HG03060 (cell line): ENCODE measurements at regions not wholly inside any gene's neighbourhood (a gene's known extent, or its start where the extent isn't known, plus 50 kb on each side); places are given as distances from the start of the nearest gene placed in this dataset.

Experiments used
- ATAC-seq: cut with Tn5 transposase; IDR thresholded peaks from one replicate; pipeline ENCODE4 v1.9.1; 2021; ENCODE audit warnings: low read depth, moderate number of reproducible peaks; ENCODE audit not compliant: unreplicated experiment

DNA sequence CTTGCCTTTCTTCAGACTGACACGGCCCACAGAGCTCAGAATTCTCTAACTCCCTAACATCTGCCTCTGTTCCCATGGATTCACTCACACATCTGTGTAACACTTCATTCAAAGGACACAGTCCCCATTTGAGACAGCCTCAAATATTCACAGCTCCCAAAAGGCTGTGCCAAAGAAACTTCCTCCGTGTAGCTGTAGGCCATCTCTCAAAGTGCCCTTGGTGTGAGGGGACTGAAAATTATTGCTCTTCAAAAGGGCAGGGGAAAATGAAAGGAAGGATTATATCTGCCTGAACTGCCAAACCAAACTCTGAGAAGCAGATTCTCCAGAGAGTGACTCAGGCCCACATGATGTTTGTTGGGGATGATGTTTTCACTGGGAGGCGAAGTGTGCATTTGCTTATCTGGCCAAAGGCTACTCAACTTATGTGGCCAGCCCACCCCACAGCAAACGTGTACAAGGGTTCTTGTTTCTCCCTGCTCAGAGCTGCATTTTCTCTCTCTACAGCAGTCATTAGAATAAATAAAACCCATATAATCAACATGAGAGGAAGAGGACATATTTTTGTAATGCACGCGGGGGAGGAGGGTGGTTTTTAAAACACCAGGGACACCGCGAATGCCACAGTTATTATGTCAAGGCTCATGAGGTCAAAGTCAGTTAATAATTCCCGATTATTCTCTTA lies 302.4 kb upstream of the NFE2L3 start:
- no peak for ATAC-seq

DNA sequence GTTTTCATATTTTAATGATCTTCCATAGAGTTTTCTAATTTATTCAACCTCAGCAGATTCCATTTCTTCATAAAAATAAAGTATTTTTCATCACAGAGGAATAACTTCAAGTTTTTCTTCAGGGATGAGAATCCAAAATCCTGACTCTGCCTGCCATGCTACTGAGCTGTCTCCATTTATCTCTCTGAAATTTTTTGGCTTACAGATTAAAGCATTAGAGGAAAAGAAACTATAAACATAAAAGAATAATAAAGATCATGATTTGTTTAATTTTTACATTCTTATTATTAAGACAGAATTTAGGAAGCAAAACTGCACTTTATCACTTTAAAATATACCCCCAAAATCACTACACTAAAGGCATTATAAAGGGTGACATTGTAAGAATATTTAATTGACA lies 301.8 kb upstream of the NFE2L3 start:
- no peak for ATAC-seq

DNA sequence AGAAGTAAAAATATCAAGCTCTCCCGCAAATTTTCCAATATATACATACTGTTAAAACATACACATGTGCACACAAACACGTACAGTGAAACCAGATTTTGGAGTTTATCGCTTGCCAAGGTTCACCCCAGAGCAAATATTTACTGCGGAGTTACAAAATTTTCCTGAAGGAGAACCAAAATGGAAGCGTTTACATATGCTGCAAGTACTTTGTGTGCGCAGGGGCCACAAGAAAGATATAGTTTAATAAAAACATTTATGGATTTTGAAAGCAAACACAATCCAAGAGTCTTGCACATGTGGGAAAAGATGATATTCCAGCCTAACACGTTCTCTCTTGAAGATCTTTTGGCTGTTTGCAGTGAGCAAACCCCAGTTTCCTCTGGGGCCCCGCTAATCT lies 301.3 kb upstream of the NFE2L3 start:
- ATAC-seq: no peak

DNA sequence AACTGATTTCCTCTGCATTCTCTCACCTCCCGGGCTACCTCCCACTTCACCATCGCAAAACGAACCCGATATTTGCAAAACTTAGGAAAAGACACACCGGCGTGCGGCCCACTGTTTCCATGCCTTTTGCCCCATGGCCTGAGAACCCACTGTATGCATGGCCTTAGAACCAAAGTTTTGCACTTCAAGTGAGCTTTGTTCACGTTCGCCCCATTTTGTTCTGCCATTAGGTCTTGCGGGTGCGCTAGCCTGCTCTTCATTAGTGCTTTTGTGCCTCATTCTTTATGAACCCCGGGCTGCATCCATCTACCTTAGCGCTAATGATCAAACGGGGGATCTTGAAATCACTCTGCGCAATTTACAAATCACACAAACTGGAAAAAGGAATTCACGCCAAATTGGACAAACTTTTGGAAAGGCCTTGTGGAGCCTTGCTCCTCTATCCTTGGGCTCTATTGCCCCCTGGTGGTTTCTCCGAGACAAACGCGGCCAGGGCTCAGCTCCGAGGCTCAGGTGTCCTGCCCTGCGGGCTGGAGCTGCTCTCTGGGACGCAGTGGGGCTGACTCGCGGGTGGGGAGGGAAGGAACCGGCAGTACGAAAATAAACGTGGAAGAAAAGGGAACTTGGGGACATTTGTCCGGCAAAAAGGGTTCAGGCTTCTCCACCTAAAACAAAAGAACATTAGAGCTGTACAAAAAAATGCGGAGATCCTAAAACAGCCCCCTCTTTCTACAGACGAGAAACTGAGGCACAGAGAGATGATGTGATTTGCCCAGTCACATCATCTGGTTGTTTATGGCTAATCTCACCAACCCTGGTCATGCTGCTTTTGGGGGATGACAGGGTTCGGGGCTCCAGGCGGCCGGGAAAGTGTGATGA lies 300.4 kb upstream of the NFE2L3 start:
- no peak for ATAC-seq

DNA sequence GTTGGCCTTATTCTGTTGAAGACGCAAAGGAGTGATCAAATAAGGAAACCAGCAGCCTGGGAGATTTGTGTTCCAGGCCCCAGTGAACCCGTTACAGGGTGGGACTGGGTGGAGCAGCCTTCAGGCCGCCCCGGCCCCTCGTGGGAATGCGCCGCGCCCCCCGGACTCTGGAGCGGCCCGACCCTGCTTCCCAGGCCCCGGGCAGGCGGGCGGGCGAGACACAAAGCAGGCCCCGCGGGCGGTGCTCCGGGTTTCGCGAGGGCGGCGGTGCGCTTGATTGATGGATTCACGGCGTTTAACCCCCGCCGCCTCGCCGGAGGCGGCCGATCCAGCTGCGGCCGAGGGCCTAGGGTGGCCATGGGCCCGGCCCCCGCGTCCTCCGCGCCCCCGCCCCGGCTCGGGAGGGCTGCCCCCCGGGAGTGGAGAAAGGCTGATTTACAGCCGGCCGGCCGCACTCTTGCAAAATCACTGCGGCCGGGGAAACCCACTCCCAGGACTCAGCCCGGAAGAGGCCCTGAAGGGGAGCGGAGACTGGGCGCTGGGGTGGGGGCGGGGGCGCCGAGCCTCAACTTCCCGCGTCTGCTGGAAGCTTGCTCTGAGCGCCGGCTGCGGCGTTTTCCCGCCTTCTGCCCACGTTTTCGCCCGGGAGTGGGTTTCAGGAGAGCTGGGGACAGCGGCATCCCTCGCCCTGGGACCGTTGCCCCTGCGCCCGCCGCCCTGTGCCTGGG lies 299.6 kb upstream of the NFE2L3 start:
- no peak for ATAC-seq

DNA sequence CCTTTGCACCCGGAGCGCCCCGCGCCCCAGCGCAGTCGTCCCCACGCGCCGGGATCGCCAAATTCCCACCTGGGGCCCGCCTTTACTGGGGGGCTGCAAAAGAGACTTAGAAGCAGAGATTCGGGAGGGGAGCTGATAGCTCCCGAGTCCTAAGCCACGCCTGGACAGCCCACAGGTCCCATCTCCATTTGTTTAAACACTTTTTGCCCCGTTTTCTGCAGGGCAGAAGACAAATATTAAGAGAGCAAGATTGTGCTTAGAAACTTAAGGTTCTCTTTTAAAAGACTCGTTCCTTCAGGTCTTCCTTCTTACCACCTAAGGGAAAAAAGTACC lies 299.1 kb upstream of the NFE2L3 start:
- no peak for ATAC-seq

DNA sequence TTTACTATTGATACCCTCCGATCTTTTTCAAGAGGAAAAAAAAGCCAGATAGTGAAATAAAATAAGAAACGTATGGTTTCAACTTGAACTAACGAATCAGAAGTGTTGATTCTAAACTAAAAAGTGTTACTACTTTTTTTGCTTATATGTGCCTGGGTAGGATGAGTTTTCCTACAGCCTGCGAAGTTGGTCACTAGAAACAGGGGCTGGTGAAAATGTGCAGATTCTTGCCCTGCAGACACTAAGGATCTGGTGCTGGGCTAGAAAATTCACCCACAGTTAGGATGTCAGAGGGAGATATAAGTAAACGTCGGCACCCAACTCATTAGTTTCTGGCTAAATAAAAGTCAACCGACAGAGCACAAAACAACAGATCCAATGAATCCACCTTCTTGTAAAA lies 298.7 kb upstream of the NFE2L3 start:
- ATAC-seq: no peak

DNA sequence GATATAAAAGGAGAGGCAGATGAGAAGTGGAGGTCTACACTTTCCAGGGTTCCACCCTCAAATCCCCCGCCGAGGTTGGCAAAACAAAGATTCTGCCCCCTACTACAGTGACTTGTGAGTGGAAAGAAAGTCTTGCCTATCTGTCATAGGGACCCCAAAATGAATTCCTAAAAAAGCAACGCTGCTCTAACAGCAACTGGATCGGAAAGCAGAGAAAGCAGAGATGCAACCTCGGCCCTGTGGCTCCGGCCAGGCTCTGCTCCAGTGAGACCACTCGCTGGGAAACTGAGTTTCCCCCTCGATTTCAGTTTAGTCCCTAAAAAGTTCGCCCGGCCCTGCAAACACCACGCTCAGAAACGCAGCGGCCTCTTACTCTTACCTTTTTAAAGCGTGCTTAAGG lies 297.9 kb upstream of the NFE2L3 start:
- ATAC-seq: no peak

DNA sequence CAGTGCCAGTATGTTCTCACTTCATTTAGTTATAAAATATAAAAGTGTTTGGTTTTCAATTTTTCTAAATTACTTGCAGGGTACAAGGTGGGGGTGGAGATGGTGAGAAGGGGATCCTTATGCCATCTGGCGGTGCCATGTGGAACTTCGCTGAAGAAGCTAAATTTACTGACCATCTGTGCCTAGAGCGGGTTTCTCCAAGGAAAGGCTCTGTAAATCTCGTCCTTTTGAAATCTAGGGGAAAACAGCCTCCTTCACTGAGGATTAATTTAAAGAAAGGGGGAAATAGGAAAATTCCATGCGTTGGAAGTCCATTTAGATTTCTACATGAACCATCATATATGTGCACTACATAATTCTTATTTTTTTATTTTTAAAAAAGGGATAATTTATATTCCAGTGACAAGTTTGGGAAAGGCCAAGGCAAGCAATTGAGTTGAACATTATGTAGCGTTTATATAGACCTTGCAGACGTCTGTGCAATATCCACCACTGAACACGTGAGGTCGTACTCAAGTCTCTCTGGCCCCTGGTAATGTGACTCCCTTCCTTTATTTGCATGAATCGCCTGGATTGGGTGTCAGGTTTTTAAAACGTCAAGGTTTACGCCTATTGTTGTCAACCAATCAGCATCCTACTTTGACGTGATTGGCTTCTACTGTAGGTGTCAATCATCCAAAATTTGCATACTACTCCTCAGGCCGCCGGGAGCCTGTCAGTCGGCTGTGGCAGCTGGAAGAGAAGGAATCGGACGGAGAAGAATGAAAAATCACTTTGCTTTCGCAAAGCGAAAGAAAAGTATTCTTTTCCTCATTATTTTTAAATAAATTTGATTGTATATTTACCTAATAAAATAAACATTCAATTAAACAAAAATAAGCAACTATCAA lies 297.1 kb upstream of the NFE2L3 start:
- peak; percentile 32 for ATAC-seq

DNA sequence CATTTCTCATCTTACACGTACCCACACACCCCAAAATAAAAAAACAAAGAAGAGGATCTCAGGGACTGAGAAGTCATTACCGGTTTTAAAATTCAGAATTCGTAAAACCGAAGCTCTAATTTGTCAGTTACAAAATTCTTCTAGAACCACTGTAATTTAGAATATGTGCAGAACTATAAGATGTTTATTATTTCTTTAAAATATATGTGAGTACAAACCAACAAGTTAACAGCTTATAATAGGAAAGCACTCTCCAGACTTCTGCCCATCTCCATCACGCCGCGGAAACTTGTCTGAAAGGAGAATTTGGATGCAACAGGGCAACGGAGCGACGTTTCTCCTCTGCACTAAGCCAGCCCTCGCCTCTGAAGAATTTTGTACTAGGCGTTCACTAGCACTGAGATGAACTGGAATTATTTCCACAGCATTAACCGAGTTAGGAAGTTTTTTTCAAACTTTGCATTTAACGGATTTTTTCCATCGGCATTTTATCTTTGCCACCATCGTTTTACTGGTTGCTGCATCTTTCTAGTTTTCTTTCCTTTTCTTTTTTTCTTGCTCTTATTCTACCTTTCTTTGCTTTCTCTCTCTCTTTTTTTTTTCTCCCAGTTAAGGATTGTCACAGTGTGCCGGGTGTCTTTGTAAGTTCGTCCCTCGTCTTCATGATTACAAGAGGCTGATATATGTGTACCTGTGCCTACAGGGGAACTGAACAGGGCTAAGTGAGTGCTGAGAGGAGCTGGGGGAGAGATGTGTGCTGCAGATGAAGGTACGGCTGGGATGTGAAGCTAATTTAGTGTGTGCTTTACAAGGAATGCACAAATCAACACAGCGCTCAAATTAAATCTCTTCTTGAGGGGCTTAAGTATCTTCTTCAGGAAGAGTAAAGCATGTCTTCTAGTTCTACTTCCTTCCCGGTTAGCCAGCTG lies 295.9 kb upstream of the NFE2L3 start:
- ATAC-seq: no peak

DNA sequence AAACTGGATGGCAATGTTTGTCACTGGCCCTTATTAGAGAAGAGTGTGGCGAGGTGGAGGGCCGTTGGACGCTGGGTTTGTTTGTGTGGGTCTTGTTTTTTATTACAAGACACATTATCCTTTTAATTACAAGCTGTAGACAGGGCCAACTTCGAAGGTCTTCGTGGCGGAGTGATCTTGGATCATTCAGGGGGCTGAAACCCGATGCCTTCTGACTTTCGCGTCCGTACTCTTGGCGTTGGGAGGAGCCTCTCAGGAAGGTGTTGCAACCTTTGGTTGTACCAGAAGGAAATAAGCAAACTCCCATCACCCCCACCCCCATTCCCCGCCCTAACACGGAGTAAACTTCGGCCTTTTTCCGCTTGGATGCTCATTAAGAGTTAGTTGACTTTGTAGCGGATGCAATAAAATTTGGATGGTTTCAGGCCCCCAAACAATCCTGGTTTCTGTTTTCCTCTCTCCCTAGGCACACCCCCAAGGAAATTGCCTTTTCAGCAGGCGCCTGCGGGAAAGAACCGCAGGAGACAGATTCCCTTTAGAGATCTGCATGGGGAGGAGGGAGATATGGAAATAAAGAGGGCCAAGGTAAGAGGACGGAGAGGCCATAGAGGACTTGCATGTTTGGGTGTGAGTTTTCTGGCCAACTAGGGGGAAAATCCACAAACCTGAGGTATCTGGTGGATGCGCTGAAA lies 294.5 kb upstream of the NFE2L3 start:
- no peak for ATAC-seq

DNA sequence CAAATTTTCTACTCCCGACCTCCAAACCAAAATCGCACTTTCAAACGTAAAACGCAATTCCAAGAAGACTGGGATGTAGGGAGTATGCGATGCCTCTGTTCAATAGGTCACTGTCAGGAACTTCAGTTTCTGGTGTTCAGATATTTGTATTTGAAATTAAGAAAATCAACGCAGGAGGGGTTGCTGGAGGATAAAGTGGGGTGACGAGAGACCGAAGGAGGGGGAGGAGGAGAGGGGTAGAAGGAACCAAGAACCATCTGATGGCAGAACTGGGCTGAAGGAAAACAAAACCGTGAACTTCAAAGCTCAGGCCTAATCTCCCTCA lies 293.8 kb upstream of the NFE2L3 start:
- ATAC-seq: no peak

DNA sequence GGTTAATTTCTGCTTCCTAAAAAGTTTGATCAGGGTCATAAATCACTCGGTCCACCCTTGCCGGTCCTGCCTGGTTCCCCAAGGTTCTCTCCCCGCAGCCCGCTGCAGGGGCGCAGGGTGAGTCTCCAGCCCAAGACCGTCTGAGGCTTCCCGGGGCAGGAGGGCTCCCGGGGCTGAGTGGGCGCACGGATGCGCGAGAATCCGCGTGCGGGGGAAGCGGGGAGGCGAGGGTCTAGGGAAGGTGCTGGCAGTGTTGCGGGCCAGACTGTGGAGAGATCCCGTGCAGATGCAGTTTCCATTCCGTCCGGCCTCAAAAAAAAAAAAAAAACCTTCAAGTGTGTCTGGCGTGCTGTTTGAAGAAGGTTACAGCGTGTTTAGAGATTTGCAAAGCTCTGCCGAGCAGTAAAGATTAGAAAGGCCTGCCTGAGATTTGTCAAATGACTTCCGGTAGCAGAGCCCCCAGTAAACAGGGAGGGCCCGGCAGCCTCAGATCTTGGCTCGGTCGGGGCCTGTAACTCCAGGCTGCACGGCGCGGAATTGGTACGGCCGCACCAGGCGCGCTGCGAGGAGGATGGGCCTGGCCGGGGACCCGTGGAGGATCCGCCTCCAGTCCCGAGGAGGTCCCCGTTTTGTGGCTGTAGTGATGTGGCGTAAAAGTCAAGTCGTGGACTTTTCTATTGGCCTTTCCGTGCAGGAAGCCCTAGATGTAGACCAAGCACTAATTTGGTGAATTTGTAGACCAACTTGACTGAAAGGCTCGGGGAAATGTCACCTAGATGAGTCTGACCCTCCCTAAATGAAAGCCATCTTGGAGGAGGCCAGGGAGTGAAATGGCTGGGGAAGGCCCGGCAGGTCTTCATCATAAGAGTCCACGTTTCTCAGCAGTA lies 293.2 kb upstream of the NFE2L3 start:
- ATAC-seq: no peak

DNA sequence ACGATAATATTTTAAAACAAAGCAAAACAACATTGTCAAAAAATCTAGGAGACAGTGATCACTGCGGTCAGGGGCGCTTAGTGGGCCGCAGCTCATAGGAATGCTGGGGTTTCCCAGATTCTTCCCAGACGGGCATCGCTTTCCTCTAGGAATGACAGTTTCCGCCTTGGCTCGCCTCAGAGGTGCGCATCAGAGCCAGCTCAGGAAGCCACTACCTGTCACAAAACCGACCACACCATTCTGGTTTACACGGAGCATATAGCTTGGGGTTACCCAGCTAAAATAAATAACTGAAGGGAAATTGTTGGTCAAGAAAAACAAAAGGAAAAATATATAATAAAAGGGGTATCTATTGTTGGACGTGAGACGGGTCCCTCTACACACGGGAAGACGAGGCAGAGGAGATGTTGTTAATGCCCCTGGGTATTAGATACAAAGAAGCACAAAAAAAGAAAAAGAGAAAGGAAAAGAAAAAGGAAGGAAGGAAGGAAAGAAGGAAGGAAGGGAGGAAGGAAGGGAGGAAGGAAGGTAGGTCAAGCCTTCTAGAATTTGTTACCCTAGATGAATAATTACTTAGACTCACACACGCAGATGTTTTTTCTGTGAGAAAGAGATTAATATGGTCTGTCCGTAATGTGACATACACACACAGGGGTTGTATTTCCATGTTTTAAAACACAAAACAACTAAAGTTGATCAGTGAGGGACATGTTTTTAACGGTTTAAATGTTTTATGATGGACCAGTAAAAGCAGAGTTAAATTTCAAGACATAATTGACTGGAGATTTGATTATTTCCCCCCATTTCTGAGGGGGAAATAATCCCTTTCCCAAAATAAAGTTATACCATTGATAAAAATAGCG lies 292.4 kb upstream of the NFE2L3 start:
- no peak for ATAC-seq

DNA sequence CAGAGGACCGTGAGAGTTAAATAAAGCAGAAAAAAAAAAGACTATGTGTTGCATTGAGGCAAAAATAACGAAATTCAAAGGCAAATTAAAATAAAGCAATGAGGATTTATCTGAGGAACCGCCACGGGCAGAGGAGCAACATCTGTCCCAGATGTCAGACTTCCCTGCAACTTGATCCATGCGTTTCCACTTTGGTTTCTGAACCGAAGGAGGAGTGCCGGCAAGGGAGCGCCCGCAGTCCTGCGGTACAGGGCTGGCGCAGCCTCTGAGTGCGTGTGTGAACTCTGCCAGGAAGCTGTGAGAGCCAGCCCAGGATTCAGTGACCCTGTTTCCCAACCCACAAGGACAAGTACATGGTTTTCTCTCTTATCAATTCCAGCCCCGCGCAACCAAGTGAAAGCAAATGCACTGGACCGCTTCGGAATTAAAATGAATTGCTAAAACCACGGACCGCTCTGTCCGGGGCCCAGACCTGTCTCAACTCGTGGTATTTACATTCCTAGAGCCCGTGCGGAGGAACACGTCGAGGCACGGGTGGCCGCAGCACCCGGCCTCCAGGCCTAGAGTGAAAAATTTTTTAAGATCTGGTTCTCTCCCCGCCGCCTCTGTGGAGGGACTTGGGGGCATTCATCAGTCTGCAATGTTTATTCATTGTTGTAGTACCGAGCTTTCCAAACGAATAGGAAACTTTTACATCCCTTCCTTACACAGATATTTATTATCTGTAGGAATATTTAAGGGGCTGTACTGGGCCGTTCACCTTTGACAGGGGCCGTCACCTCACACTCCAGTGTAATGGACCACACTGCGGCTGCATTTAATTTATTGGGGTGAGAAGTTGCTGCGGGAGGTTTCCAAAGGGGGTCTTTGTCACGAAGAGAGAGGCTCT lies 291.5 kb upstream of the NFE2L3 start:
- no peak for ATAC-seq

DNA sequence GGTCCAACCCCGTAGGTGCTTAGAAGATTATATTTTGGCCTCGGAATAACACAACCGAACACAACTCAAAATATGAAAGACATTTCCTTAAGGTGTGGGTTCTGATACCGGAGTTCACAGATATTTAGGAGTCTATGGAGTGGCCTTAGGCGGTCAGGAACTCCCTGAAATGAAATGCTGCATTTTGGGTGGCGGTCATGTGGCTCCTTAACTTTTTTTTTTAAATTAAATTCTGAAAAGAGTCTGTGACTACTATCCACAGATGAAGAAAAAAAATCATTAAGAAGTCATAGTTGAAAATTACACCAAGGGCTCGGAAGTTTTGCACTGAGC lies 290.9 kb upstream of the NFE2L3 start:
- no peak for ATAC-seq
